ENCODE measurements at regions not wholly inside any gene's neighbourhood (a gene's known extent, or its start where the extent isn't known, plus 50 kb on each side); places are given as distances from the start of the nearest gene placed in this dataset.
"Not testable (repeated sequence)": the region's sequence is repeated elsewhere in the genome, so short reads cannot be mapped to it uniquely, and the experiment has no call there.

- H3K14ac ChIP-seq (ENCODE audit: low read length), result no peak overlapping the region
- no peaks in the 10 kb centered on the region for H3K36me3 ChIP-seq (replicated peaks in 1 of 2; ENCODE audit: control insufficient read depth in 2 of 2, insufficient read depth in 2 of 2, low read length in 2 of 2)
Observed at GRCh38 chr16:9670033-9670432, 512.2 kb downstream of the GRIN2A start.

GRCh38 chr16:9670616-9671015 is 511.6 kb downstream of the GRIN2A start:
- H2BK5ac ChIP-seq (ENCODE audit: low read length); H2BK12ac ChIP-seq (ENCODE audit: low read length); H3K36me3 ChIP-seq (replicated peaks in 1 of 2; ENCODE audit: control insufficient read depth in 2 of 2, insufficient read depth in 2 of 2, low read length in 2 of 2); DNase-seq (ENCODE audit: low spot score); H3K9ac ChIP-seq (ENCODE audit: low read depth, low read length, poor library complexity); H3K79me1 ChIP-seq (ENCODE audit: low read depth, low read length); H3K4ac ChIP-seq (ENCODE audit: low read length); H3K14ac ChIP-seq (ENCODE audit: low read length); H3K27ac ChIP-seq (replicated peaks; ENCODE audit: low read length); H4K91ac ChIP-seq (ENCODE audit: low read depth, low read length, poor library complexity); H2AFZ ChIP-seq (ENCODE audit: low read length); H3K18ac ChIP-seq (ENCODE audit: low read length); H2AK5ac ChIP-seq (ENCODE audit: low read depth, low read length); H3K4me3 ChIP-seq (ENCODE audit: low read length in 2 of 2); H3K4me1 ChIP-seq (ENCODE audit: control insufficient read depth in 2 of 2, insufficient read depth in 1 of 2, low read depth in 1 of 2, low read length in 2 of 2); H3K27me3 ChIP-seq (ENCODE audit: control insufficient read depth in 3 of 3, insufficient read depth in 3 of 3, low read depth in 1 of 3, low read length in 3 of 3); H2BK15ac ChIP-seq (ENCODE audit: low read length); H4K8ac ChIP-seq (ENCODE audit: low read depth, low read length); H2BK120ac ChIP-seq (ENCODE audit: low read depth, low read length); H3K9me3 ChIP-seq (replicated peaks in 1 of 2; ENCODE audit: control insufficient read depth in 2 of 2, insufficient read depth in 1 of 2, low read depth in 1 of 2, low read length in 2 of 2); H3K23ac ChIP-seq (ENCODE audit: low read depth, low read length, poor library complexity): not testable (repeated sequence)
- WGBS, 2 donors (ENCODE audit: extremely low coverage in 2 of 2, insufficient read length in 2 of 2, insufficient replicate concordance in 1 of 2), result no CpG with 5 or more reads among the region's 5 CpGs
- H3K4me2 ChIP-seq (ENCODE audit: insufficient read depth, low read length, poor library complexity, severe bottlenecking), result peak overlapping the region; percentile 11

More at GRCh38 chr16:9670033-9670432, 512.2 kb downstream of the GRIN2A start:
- H2BK15ac ChIP-seq (ENCODE audit: low read length), result no peak overlapping the region
- H2BK12ac ChIP-seq (ENCODE audit: low read length), result no peak overlapping the region
- H2BK120ac ChIP-seq (ENCODE audit: low read depth, low read length), result no peak overlapping the region
- H3K27ac ChIP-seq (replicated peaks; ENCODE audit: low read length), result no peak overlapping the region
- peak; percentile 31 for DNase-seq (ENCODE audit: low spot score)
- no peak overlapping the region for H4K91ac ChIP-seq (ENCODE audit: low read depth, low read length, poor library complexity)
- no peak overlapping the region for H3K4ac ChIP-seq (ENCODE audit: low read length)
- WGBS, 2 donors (ENCODE audit: extremely low coverage in 2 of 2, insufficient read length in 2 of 2, insufficient replicate concordance in 1 of 2), result no CpG with 5 or more reads among the region's 5 CpGs
- no peak overlapping the region for H3K18ac ChIP-seq (ENCODE audit: low read length)
- H2AK5ac ChIP-seq (ENCODE audit: low read depth, low read length), result no peak overlapping the region
- H4K8ac ChIP-seq (ENCODE audit: low read depth, low read length), result no peak overlapping the region
- H2AFZ ChIP-seq (ENCODE audit: low read length), result no peak overlapping the region
- peaks cover 0 to 6% of the 10 kb centered on the region in 2 donors for H3K4me1 ChIP-seq (ENCODE audit: control insufficient read depth in 2 of 2, insufficient read depth in 1 of 2, low read depth in 1 of 2, low read length in 2 of 2)
- H3K27me3 ChIP-seq (ENCODE audit: control insufficient read depth in 3 of 3, insufficient read depth in 3 of 3, low read depth in 1 of 3, low read length in 3 of 3), result no peaks in the 10 kb centered on the region
- no peaks in the 10 kb centered on the region for H3K9me3 ChIP-seq (replicated peaks in 1 of 2; ENCODE audit: control insufficient read depth in 2 of 2, insufficient read depth in 1 of 2, low read depth in 1 of 2, low read length in 2 of 2)
- no peak overlapping the region for H3K4me3 ChIP-seq (ENCODE audit: low read length in 2 of 2)
- H3K4me2 ChIP-seq (ENCODE audit: insufficient read depth, low read length, poor library complexity, severe bottlenecking), result peak overlapping the region; percentile 22
- no peaks in the 10 kb centered on the region for H3K79me1 ChIP-seq (ENCODE audit: low read depth, low read length)
- no peak overlapping the region for H2BK5ac ChIP-seq (ENCODE audit: low read length)
- H3K9ac ChIP-seq (ENCODE audit: low read depth, low read length, poor library complexity), result no peak overlapping the region
- H3K23ac ChIP-seq (ENCODE audit: low read depth, low read length, poor library complexity), result no peak overlapping the region

GRCh38 chr16:9676560-9677300 is 505.5 kb downstream of the GRIN2A start:
- not testable (repeated sequence) for H3K4me3 ChIP-seq (ENCODE audit: low read length in 2 of 2); H3K9me3 ChIP-seq (replicated peaks in 1 of 2; ENCODE audit: control insufficient read depth in 2 of 2, insufficient read depth in 1 of 2, low read depth in 1 of 2, low read length in 2 of 2); H3K4me1 ChIP-seq (ENCODE audit: control insufficient read depth in 2 of 2, insufficient read depth in 1 of 2, low read depth in 1 of 2, low read length in 2 of 2); H2AFZ ChIP-seq (ENCODE audit: low read length); H3K23ac ChIP-seq (ENCODE audit: low read depth, low read length, poor library complexity); H3K36me3 ChIP-seq (replicated peaks in 1 of 2; ENCODE audit: control insufficient read depth in 2 of 2, insufficient read depth in 2 of 2, low read length in 2 of 2); H3K4ac ChIP-seq (ENCODE audit: low read length); H2BK15ac ChIP-seq (ENCODE audit: low read length); H3K14ac ChIP-seq (ENCODE audit: low read length); H3K27me3 ChIP-seq (ENCODE audit: control insufficient read depth in 3 of 3, insufficient read depth in 3 of 3, low read depth in 1 of 3, low read length in 3 of 3); H2AK5ac ChIP-seq (ENCODE audit: low read depth, low read length); H2BK12ac ChIP-seq (ENCODE audit: low read length); H3K18ac ChIP-seq (ENCODE audit: low read length); H4K91ac ChIP-seq (ENCODE audit: low read depth, low read length, poor library complexity); H3K9ac ChIP-seq (ENCODE audit: low read depth, low read length, poor library complexity); H3K4me2 ChIP-seq (ENCODE audit: insufficient read depth, low read length, poor library complexity, severe bottlenecking); DNase-seq (ENCODE audit: low spot score); H3K27ac ChIP-seq (replicated peaks; ENCODE audit: low read length); H2BK5ac ChIP-seq (ENCODE audit: low read length); H4K8ac ChIP-seq (ENCODE audit: low read depth, low read length); H2BK120ac ChIP-seq (ENCODE audit: low read depth, low read length); H3K79me1 ChIP-seq (ENCODE audit: low read depth, low read length)
- WGBS, 2 donors (ENCODE audit: extremely low coverage in 2 of 2, insufficient read length in 2 of 2, insufficient replicate concordance in 1 of 2), result no CpG with 5 or more reads among the region's 12 CpGs

GRCh38 chr16:9677301-9677653 is 505.0 kb downstream of the GRIN2A start:
- no peak overlapping the region for H3K18ac ChIP-seq (ENCODE audit: low read length)
- no peaks in the 10 kb centered on the region for H3K27me3 ChIP-seq (ENCODE audit: control insufficient read depth in 3 of 3, insufficient read depth in 3 of 3, low read depth in 1 of 3, low read length in 3 of 3)

More at GRCh38 chr16:9677301-9677653, 505.0 kb downstream of the GRIN2A start:
- Histone ChIP-seq H3K9me3 (replicated peaks in 1 of 2; ENCODE audit: control insufficient read depth in 2 of 2, insufficient read depth in 1 of 2, low read depth in 1 of 2, low read length in 2 of 2) (no peaks in the 10 kb centered on the region), H3K23ac (ENCODE audit: low read depth, low read length, poor library complexity) (no peak overlapping the region), H3K14ac (ENCODE audit: low read length) (no peak overlapping the region), H3K79me1 (ENCODE audit: low read depth, low read length) (no peaks in the 10 kb centered on the region), H2BK12ac (ENCODE audit: low read length) (no peak overlapping the region), H4K8ac (ENCODE audit: low read depth, low read length) (no peak overlapping the region), H3K4me1 (ENCODE audit: control insufficient read depth in 2 of 2, insufficient read depth in 1 of 2, low read depth in 1 of 2, low read length in 2 of 2) (peaks cover 0 to 6% of the 10 kb centered on the region in 2 donors), H2BK120ac (ENCODE audit: low read depth, low read length) (no peak overlapping the region), H2BK5ac (ENCODE audit: low read length) (no peak overlapping the region), H3K36me3 (replicated peaks in 1 of 2; ENCODE audit: control insufficient read depth in 2 of 2, insufficient read depth in 2 of 2, low read length in 2 of 2) (no peaks in the 10 kb centered on the region), H2AK5ac (ENCODE audit: low read depth, low read length) (no peak overlapping the region), H3K27ac (replicated peaks; ENCODE audit: low read length) (no peak overlapping the region), H3K9ac (ENCODE audit: low read depth, low read length, poor library complexity) (no peak overlapping the region), H3K4me2 (ENCODE audit: insufficient read depth, low read length, poor library complexity, severe bottlenecking) (no peak overlapping the region), H3K4me3 (ENCODE audit: low read length in 2 of 2) (no peak overlapping the region), H4K91ac (ENCODE audit: low read depth, low read length, poor library complexity) (no peak overlapping the region), H2AFZ (ENCODE audit: low read length) (no peak overlapping the region), H3K4ac (ENCODE audit: low read length) (no peak overlapping the region), H2BK15ac (ENCODE audit: low read length) (no peak overlapping the region)
- WGBS, 2 donors (ENCODE audit: extremely low coverage in 2 of 2, insufficient read length in 2 of 2, insufficient replicate concordance in 1 of 2), result no CpG with 5 or more reads among the region's 3 CpGs
- DNase-seq (ENCODE audit: low spot score), result no peak

Data from neuronal stem cell (in vitro differentiated cells).